GM23338 (cell line): ENCODE measurements at regions not wholly inside any gene's neighbourhood (a gene's known extent, or its start where the extent isn't known, plus 50 kb on each side); places are given as distances from the start of the nearest gene placed in this dataset.

Experiments
- ATAC-seq: fragments of 200-7000 bp; cut with Tn5 transposase; 3 replicates; pipeline ENCODE4 v1.9.1; 2020
- DNase-seq: peaks from one replicate; pipeline ENCODE4 v3.0.0-alpha.2; 2015; ENCODE audit warnings: low spot score
- H2AFZ ChIP-seq: fragments of 200-600 bp; sonication (generic); 2 replicates; pipeline ENCODE4 v1.8.0; 2016; ENCODE audit warnings: antibody characterized with exemption, mild to moderate bottlenecking, moderate library complexity
- H3F3A ChIP-seq: fragments of 200-600 bp; sonication (generic); replicated peaks from 2 replicates; pipeline ENCODE4 v1.8.0; 2017; ENCODE audit warnings: antibody characterized with exemption, mixed run types, low read depth
- H3K27ac ChIP-seq: fragments of 200-600 bp; sonication (generic); 2 replicates; pipeline ENCODE4 v1.6.1; 2016; ENCODE audit warnings: low read depth
- H3K27me3 ChIP-seq: fragments of 200-600 bp; sonication (generic); 2 replicates; pipeline ENCODE4 v1.8.0; 2016; ENCODE audit warnings: mild to moderate bottlenecking, mixed run types, moderate library complexity; ENCODE audit not compliant: insufficient read depth
- H3K36me3 ChIP-seq: fragments of 200-600 bp; sonication (generic); 2 replicates; pipeline ENCODE4 v1.8.0; 2016; ENCODE audit warnings: mild to moderate bottlenecking; ENCODE audit not compliant: insufficient read depth
- H3K4me1 ChIP-seq: fragments of 200-600 bp; sonication (generic); 2 replicates; pipeline ENCODE4 v1.8.0; 2016; ENCODE audit warnings: mild to moderate bottlenecking, moderate library complexity; ENCODE audit not compliant: insufficient read depth
- H3K4me2 ChIP-seq: fragments of 200-600 bp; sonication (generic); 2 replicates; pipeline ENCODE4 v1.7.1; 2017; ENCODE audit warnings: mixed run types
- H3K4me3 ChIP-seq: fragments of 200-600 bp; sonication (generic); 2 replicates; pipeline ENCODE4 v1.6.1; 2016; ENCODE audit warnings: mixed run types
- H3K79me2 ChIP-seq: fragments of 200-600 bp; sonication (generic); replicated peaks from 2 replicates; pipeline ENCODE4 v1.8.0; 2017; ENCODE audit warnings: mild to moderate bottlenecking; ENCODE audit not compliant: insufficient read depth
- H3K9me2 ChIP-seq: fragments of 200-600 bp; sonication (generic); 2 replicates; pipeline ENCODE4 v1.8.0; 2017; ENCODE audit not compliant: insufficient read depth
- H4K20me1 ChIP-seq: fragments of 200-600 bp; sonication (generic); replicated peaks from 2 replicates; pipeline ENCODE4 v1.8.0; 2017; ENCODE audit warnings: mild to moderate bottlenecking; ENCODE audit not compliant: insufficient read depth
- H3K27ac Mint-ChIP-seq: 2 replicates; pipeline ENCODE4 v1.8.0; 2020; ENCODE audit warnings: inconsistent platforms, mild to moderate bottlenecking, moderate library complexity, mixed read lengths
- H3K27me3 Mint-ChIP-seq: 3 replicates; pipeline ENCODE4 v1.8.0; 2022; ENCODE audit warnings: low read depth, mild to moderate bottlenecking, moderate library complexity, mixed read lengths, inconsistent platforms; ENCODE audit not compliant: insufficient read depth, poor library complexity
- H3K36me3 Mint-ChIP-seq: 3 replicates; pipeline ENCODE4 v1.8.0; 2021; ENCODE audit warnings: low read depth, mild to moderate bottlenecking, inconsistent platforms, moderate library complexity, mixed read lengths
- H3K4me1 Mint-ChIP-seq: 3 replicates; pipeline ENCODE4 v1.8.0; 2020; ENCODE audit warnings: mild to moderate bottlenecking, inconsistent platforms, mixed read lengths
- H3K4me3 Mint-ChIP-seq: 3 replicates; pipeline ENCODE4 v1.8.0; 2021; ENCODE audit warnings: moderate library complexity, mild to moderate bottlenecking, inconsistent platforms, mixed read lengths
- H3K9me3 Mint-ChIP-seq: 3 replicates; pipeline ENCODE4 v1.8.0; 2020; ENCODE audit warnings: moderate library complexity, mild to moderate bottlenecking, inconsistent platforms, mixed read lengths
- CREB1 ChIP-seq: fragments of 250-450 bp; sonication (Bioruptor Pico); IDR thresholded peaks from 2 replicates; pipeline ENCODE4 v1.5.0; 2020; ENCODE audit warnings: low read depth, mild to moderate bottlenecking, moderate library complexity
- EZH2 ChIP-seq: fragments of 200-600 bp; sonication (generic); IDR thresholded peaks from one replicate; pipeline ENCODE4 v1.8.0; 2017; ENCODE audit warnings: antibody characterized with exemption, mild to moderate bottlenecking, low read depth; ENCODE audit not compliant: unreplicated experiment
- EZH2phosphoT487 ChIP-seq: fragments of 200-600 bp; sonication (generic); IDR thresholded peaks from one replicate; pipeline ENCODE4 v1.8.1; 2018; ENCODE audit warnings: antibody characterized with exemption; ENCODE audit not compliant: unreplicated experiment
- JUNB ChIP-seq: IDR thresholded peaks from one replicate; pipeline ENCODE4 v1.6.1; 2016; ENCODE audit warnings: antibody characterized with exemption; ENCODE audit not compliant: unreplicated experiment
- NANOG ChIP-seq: IDR thresholded peaks from 2 replicates; pipeline ENCODE4 v1.6.1; 2016; ENCODE audit warnings: antibody characterized with exemption, borderline replicate concordance
- POLR2AphosphoS5 ChIP-seq: IDR thresholded peaks from 2 replicates; pipeline ENCODE4 v1.6.1; 2016; ENCODE audit warnings: antibody characterized with exemption, low read depth
- REST ChIP-seq: IDR thresholded peaks from one replicate; pipeline ENCODE4 v1.6.1; 2018; ENCODE audit warnings: antibody characterized with exemption; ENCODE audit not compliant: unreplicated experiment
- STAT1 ChIP-seq: IDR thresholded peaks from one replicate; pipeline ENCODE4 v1.6.1; 2016; ENCODE audit warnings: antibody characterized with exemption; ENCODE audit not compliant: unreplicated experiment
- ZNF114 ChIP-seq: fragments of 250-450 bp; sonication (Bioruptor Pico); IDR thresholded peaks from 2 replicates; pipeline ENCODE4 v1.5.0; 2020; ENCODE audit warnings: mild to moderate bottlenecking, moderate library complexity
- ZNF331 ChIP-seq: fragments of 250-450 bp; sonication (Bioruptor Pico); IDR thresholded peaks from 2 replicates; pipeline ENCODE4 v1.5.0; 2020; ENCODE audit warnings: low read depth, mild to moderate bottlenecking, moderate library complexity
- TF ChIP-seq, protein P1 (sequence below): IDR thresholded peaks from 2 replicates; pipeline ENCODE4 v1.6.1; 2016; ENCODE audit warnings: antibody characterized with exemption
- TF ChIP-seq, protein P2 (sequence below), 2 experiments: fragments of 200-600 bp in 1 of 2; sonication (generic) in 1 of 2; conservative IDR thresholded peaks; 2 replicates each; pipeline versions ENCODE4 v1.5.1 to v1.6.1; 2016 to 2017; ENCODE audit warnings: antibody characterized with exemption in 2 of 2, low read depth in 2 of 2, mild to moderate bottlenecking in 2 of 2, moderate library complexity in 1 of 2

DNA sequence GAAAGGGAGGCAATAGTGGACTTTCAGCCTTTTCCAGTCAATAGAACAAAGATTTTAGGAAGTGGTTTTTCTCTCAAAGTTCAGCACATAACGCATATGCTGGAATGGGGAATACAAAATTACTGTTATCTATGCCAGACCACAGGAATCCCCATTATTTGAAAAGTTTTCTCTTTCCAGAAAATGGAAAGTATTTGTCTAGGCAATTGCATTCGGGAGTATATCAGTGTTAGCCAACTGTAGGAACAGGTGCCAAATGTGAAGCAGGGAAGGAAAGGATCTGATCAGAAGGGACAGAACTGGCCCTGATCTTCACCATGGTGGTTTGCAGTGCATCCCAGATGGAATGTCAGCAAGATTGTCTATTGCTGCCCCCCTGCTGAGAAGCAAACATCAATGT lies 213.6 kb downstream of the CPE start (continued):
- no peak for TF ChIP-seq REST
- no peak for TF ChIP-seq STAT1
- no peak for TF ChIP-seq CREB1 (CRISPR knock-in tag)
- TF ChIP-seq NANOG: no peak
- TF ChIP-seq, protein P1, sequence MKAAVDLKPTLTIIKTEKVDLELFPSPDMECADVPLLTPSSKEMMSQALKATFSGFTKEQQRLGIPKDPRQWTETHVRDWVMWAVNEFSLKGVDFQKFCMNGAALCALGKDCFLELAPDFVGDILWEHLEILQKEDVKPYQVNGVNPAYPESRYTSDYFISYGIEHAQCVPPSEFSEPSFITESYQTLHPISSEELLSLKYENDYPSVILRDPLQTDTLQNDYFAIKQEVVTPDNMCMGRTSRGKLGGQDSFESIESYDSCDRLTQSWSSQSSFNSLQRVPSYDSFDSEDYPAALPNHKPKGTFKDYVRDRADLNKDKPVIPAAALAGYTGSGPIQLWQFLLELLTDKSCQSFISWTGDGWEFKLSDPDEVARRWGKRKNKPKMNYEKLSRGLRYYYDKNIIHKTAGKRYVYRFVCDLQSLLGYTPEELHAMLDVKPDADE: no peak
- TF ChIP-seq EZH2phosphoT487: no peak

DNA sequence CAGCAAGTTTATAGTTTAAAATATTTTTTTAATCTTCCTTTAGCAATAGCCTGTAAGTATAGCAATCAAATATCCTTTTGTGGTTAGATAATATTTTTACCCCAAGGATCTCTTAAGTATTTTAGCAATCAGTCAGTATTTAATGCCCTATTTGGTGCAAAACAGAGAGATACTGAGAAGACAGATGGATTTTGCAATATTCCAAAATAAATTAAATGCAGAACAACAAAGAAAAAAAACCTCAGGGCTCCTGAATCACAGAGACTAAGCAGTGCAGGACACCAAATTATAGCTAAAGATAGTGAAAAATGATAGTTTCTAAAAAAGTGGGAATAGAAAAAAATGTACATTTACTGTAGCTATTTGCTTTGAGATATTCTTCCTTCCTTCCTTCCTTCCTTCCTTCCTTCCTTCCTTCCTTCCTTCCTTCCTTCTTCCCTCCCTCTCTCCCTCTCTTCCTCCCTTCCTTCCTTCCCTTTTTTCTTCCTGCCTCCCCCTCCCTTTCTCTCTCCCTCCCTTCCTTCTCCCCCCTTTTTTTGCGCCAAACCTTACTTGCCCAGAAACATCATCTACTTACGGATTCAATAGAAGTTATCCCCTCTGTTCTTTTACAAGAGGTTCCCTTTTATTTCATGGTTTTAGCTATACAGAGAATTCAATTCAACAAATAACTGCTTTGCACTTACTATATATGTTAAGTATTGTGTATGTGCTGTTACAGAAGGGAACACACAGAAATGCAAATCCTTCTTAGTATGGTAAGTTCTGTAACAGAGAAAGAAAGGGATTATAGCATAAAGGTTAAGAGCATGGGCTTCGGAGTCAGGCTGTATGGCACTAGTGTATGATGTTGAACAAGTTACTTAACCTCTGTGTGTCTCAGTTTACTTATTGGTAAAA lies 219.0 kb downstream of the CPE start:
- no peak for DNase-seq
- Histone ChIP-seq H3K4me3 (no peak overlapping the region), H3K9me2 (peaks cover 16% of the 10 kb centered on the region; the same call in 1 of the 2 replicates), H4K20me1 (no peaks in the 10 kb centered on the region), H3K27me3 (no peaks in the 10 kb centered on the region), H2AFZ (no peak overlapping the region), H3K27ac (no peak overlapping the region), H3K4me2 (no peak overlapping the region), H3K4me1 (no peaks in the 10 kb centered on the region), H3K36me3 (no peaks in the 10 kb centered on the region), H3K79me2 (no peaks in the 10 kb centered on the region), H3F3A (no peaks in the 10 kb centered on the region)
- H3K36me3 Mint-ChIP-seq: no peaks in the 10 kb centered on the region
- no peaks in the 10 kb centered on the region for H3K9me3 Mint-ChIP-seq
- ATAC-seq: no peak
- H3K4me3 Mint-ChIP-seq: no peak overlapping the region
- H3K4me1 Mint-ChIP-seq: no peaks in the 10 kb centered on the region
- no peak overlapping the region for H3K27ac Mint-ChIP-seq
- no peaks in the 10 kb centered on the region for H3K27me3 Mint-ChIP-seq
- no peak for TF ChIP-seq JUNB
- no peak for TF ChIP-seq ZNF114 (CRISPR knock-in tag)
- TF ChIP-seq EZH2phosphoT487: no peak
- TF ChIP-seq, protein P1: no peak
- no peak for TF ChIP-seq NANOG
- TF ChIP-seq, protein P2, sequence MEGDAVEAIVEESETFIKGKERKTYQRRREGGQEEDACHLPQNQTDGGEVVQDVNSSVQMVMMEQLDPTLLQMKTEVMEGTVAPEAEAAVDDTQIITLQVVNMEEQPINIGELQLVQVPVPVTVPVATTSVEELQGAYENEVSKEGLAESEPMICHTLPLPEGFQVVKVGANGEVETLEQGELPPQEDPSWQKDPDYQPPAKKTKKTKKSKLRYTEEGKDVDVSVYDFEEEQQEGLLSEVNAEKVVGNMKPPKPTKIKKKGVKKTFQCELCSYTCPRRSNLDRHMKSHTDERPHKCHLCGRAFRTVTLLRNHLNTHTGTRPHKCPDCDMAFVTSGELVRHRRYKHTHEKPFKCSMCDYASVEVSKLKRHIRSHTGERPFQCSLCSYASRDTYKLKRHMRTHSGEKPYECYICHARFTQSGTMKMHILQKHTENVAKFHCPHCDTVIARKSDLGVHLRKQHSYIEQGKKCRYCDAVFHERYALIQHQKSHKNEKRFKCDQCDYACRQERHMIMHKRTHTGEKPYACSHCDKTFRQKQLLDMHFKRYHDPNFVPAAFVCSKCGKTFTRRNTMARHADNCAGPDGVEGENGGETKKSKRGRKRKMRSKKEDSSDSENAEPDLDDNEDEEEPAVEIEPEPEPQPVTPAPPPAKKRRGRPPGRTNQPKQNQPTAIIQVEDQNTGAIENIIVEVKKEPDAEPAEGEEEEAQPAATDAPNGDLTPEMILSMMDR (conservative IDR thresholded peaks at IDR 0.05; ENCODE audit: low read depth in 2 of 2): no peak
- TF ChIP-seq POLR2AphosphoS5: no peak
- no peak for TF ChIP-seq CREB1 (CRISPR knock-in tag)
- no peak for TF ChIP-seq ZNF331 (CRISPR knock-in tag)
- no peak for TF ChIP-seq EZH2
- no peak for TF ChIP-seq STAT1
